Gastroesophageal sphincter (tissue), 4 donors: ENCODE measurements at regions not wholly inside any gene's neighbourhood (a gene's known extent, or its start where the extent isn't known, plus 50 kb on each side); places are given as distances from the start of the nearest gene placed in this dataset.

Source experiments
- ATAC-seq: fragments of 150-250 bp; one replicate; pipeline ENCODE4 v1.9.1; 2016; ENCODE audit warnings: mild to moderate bottlenecking, moderate library complexity
- H3K27ac ChIP-seq, 4 donors: fragments of 200-600 bp; sonication (generic) in 3 of 4; 1 replicate in 3 of 4; 2 replicates in 1 of 4; pipeline ENCODE4 v1.5.1; 2016 to 2019
- H3K27me3 ChIP-seq: fragments of 200-600 bp; sonication (generic); one replicate; pipeline ENCODE4 v1.5.1; 2019
- H3K36me3 ChIP-seq, 2 donors: fragments of 200-600 bp; sonication (generic); one replicate each; pipeline ENCODE4 v1.5.1; 2019; ENCODE audit warnings: control low read depth in 1 of 2
- H3K4me1 ChIP-seq, 3 donors: fragments of 200-600 bp; sonication (generic); 1 replicate in 2 of 3; 2 replicates in 1 of 3; pipeline ENCODE4 v1.5.1; 2016 to 2019; ENCODE audit warnings: control low read depth in 2 of 3
- H3K4me3 ChIP-seq, 2 donors: fragments of 200-600 bp; sonication (generic); one replicate each; pipeline ENCODE4 v1.5.1; 2019; ENCODE audit warnings: mild to moderate bottlenecking in 1 of 2, moderate library complexity in 1 of 2
- H3K9me3 ChIP-seq, 3 donors: fragments of 200-600 bp; sonication (generic); one replicate each; pipeline ENCODE4 v1.5.1; 2017 to 2019; ENCODE audit warnings: control low read depth in 2 of 3
- EP300 ChIP-seq: sonication (generic); formaldehyde crosslinking; IDR thresholded peaks from one replicate; pipeline ENCODE4 v1.6.1; 2017; ENCODE audit warnings: antibody characterized with exemption, mild to moderate bottlenecking
- POLR2A ChIP-seq, 2 donors: fragments of 450-650 bp; IDR thresholded peaks; one replicate each; pipeline ENCODE4 v1.6.1; 2017; ENCODE audit warnings: antibody characterized with exemption in 2 of 2, mild to moderate bottlenecking in 2 of 2, moderate library complexity in 1 of 2
- POLR2AphosphoS5 ChIP-seq: sonication (generic); formaldehyde crosslinking; IDR thresholded peaks from one replicate; pipeline ENCODE4 v1.6.1; 2017; ENCODE audit warnings: antibody characterized with exemption
- WGBS, 2 donors: methylation state at CpG; one replicate each; pipeline ENCODE4 v1.1.5; 2018; ENCODE audit warnings: low coverage in 1 of 2; 5-methylcytosine and 5-hydroxymethylcytosine counted together
- TF ChIP-seq, protein P1 (sequence below), 4 experiments: fragments of 200-600 bp in 2 of 4; fragments of 450-650 bp in 2 of 4; sonication (generic) in 1 of 4; IDR thresholded peaks; one replicate each; pipeline ENCODE4 v1.5.1; 2017 to 2019; ENCODE audit warnings: antibody characterized with exemption in 4 of 4, mild to moderate bottlenecking in 2 of 4, moderate library complexity in 2 of 4

DNA sequence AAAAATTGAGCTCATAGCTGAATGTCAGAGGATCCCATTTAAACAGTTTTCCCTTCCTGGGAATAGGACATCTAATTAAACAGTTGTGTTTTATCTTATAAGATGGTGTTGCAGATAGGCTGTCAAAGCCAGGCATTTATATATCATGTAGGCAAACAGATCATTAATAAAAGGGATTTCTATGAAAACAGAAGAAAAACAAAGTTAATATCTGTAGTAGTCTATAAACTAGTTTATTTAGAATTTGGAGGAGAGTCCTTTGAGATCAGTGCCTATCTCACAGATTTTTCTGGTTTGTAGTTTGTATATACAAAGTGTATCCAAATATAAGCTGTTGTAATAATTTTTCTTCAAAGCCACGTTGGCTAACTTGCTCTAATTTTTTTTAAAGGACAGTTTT, 1738.2 kb upstream of the PIK3C3 start:
- Histone ChIP-seq H3K27me3 (no peaks in the 10 kb centered on the region), H3K4me3 (no peak overlapping the region), H3K36me3 (no peaks in the 10 kb centered on the region), H3K4me1 (peaks cover 0 to 4% (median 0%) of the 10 kb centered on the region in 3 donors), H3K9me3 (no peaks in the 10 kb centered on the region), H3K27ac (no peak overlapping the region)
- ATAC-seq = no peak
- no peak for TF ChIP-seq EP300
- TF ChIP-seq POLR2A (IDR thresholded peaks at IDR 0.05) = no peak
- TF ChIP-seq POLR2AphosphoS5 = no peak
- TF ChIP-seq, protein P1, sequence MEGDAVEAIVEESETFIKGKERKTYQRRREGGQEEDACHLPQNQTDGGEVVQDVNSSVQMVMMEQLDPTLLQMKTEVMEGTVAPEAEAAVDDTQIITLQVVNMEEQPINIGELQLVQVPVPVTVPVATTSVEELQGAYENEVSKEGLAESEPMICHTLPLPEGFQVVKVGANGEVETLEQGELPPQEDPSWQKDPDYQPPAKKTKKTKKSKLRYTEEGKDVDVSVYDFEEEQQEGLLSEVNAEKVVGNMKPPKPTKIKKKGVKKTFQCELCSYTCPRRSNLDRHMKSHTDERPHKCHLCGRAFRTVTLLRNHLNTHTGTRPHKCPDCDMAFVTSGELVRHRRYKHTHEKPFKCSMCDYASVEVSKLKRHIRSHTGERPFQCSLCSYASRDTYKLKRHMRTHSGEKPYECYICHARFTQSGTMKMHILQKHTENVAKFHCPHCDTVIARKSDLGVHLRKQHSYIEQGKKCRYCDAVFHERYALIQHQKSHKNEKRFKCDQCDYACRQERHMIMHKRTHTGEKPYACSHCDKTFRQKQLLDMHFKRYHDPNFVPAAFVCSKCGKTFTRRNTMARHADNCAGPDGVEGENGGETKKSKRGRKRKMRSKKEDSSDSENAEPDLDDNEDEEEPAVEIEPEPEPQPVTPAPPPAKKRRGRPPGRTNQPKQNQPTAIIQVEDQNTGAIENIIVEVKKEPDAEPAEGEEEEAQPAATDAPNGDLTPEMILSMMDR (IDR thresholded peaks at IDR 0.05) = no peak
- 8 to 19% methylated on average over 1 of the region's 1 CpG for WGBS, 2 donors

DNA sequence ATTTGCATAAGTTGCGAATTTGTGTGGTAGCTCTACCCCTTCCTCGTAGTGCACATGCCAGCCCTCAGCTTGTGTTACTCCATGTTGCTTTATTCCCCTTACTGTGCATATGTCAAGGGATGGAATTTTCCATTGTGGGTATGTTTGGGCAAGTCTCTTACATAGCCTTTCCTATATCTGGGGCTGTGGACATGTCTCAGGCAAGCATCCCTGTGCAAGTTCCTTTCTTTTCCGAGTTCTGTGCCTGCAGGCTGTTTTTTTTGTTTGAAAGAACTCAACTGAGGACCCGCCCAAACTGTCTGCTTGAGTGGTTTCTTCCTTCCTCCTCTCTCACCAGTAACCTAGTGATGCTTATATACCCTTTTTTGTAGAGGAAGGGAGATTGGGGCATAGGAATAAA, 1739.1 kb upstream of the PIK3C3 start:
- Histone ChIP-seq H3K4me3 (no peak overlapping the region), H3K36me3 (no peaks in the 10 kb centered on the region), H3K4me1 (no peaks in the 10 kb centered on the region), H3K27ac (no peak overlapping the region), H3K27me3 (no peaks in the 10 kb centered on the region), H3K9me3 (no peaks in the 10 kb centered on the region)
- ATAC-seq = no peak
- WGBS, 2 donors = 56 to 81% methylated on average over 2 to 4 of the region's 4 CpGs
- TF ChIP-seq POLR2A (IDR thresholded peaks at IDR 0.05) = no peak
- TF ChIP-seq, protein P1 (IDR thresholded peaks at IDR 0.05) = no peak
- TF ChIP-seq POLR2AphosphoS5 = no peak
- no peak for TF ChIP-seq EP300

DNA sequence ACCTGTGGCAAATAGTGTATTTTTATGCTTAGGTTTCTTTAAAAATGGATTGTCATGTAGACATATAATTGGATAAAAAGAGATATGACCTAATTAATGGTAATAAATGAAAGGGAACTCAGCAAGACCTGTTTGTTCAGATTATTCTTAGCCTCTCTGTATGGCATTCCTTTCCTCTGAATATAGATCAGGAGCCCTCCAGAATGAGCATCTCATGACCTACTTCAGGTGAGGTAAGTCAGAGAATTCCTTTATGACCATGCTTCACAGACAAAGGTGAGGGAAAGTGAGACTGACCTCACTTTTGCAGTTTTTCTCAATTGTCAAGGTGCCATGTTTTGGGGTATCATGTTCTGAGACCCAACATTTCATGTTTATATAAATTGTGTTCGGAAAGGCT, 1744.3 kb upstream of the PIK3C3 start:
- H3K27me3 ChIP-seq = no peaks in the 10 kb centered on the region
- no peaks in the 10 kb centered on the region for H3K4me1 ChIP-seq
- ATAC-seq = no peak
- 71 to 83% methylated on average over 1 of the region's 1 CpG for WGBS, 2 donors
- H3K9me3 ChIP-seq = no peaks in the 10 kb centered on the region
- no peak for TF ChIP-seq EP300
- no peak for TF ChIP-seq POLR2A (IDR thresholded peaks at IDR 0.05)
- TF ChIP-seq POLR2AphosphoS5 = no peak
- TF ChIP-seq, protein P1 (IDR thresholded peaks at IDR 0.05) = no peak
- no peaks in the 10 kb centered on the region for H3K36me3 ChIP-seq
- H3K27ac ChIP-seq = no peak overlapping the region
- no peak overlapping the region for H3K4me3 ChIP-seq

DNA sequence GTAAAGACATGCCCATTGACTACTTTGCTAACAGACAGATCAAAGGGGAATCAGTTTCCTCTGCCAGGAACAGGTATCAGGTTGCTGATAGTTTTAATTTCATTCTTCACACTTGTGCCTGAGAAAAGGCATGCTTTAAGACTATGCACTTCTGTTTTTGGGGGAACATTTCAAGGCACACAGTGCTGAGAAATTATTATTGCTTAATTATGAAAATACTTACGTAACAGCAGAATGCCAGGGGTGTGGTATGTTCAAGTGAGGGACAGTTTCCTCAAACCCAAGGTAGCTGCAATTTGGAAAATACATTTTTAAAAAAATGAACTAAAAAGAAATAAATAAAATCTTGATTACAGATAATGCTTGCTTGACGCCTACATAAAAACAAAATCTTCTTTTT, 1746.1 kb upstream of the PIK3C3 start:
- WGBS, 2 donors = 40 to 80% methylated on average over 2 of the region's 2 CpGs
- Histone ChIP-seq H3K27me3 (no peaks in the 10 kb centered on the region), H3K27ac (no peak overlapping the region), H3K36me3 (no peaks in the 10 kb centered on the region), H3K4me3 (no peak overlapping the region), H3K9me3 (no peaks in the 10 kb centered on the region), H3K4me1 (no peaks in the 10 kb centered on the region)
- ATAC-seq = no peak
- TF ChIP-seq, protein P1 (IDR thresholded peaks at IDR 0.05) = no peak
- TF ChIP-seq POLR2A (IDR thresholded peaks at IDR 0.05) = no peak
- no peak for TF ChIP-seq POLR2AphosphoS5
- no peak for TF ChIP-seq EP300

DNA sequence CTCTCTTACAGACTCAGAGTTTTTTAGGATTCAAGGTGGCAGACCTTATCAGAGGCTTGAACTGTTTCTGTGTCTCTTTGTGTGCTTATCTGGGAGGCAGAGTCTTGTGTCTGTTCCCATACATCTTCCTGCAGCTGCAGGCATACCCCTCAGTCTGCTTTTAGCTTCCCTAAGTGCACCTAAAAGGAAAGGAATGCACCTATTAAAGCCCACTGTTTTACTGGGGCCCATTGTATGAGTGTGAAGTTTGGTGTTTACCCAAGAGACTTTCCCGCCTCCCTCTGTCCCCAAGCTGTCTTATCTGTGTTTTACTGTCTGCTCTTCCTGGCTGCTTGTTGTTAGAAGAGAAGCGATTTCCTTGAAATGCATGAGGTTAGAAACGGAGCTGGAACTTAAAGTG, 1757.3 kb upstream of the PIK3C3 start:
- TF ChIP-seq POLR2A (IDR thresholded peaks at IDR 0.05) (no peak), POLR2AphosphoS5 (no peak), EP300 (no peak)
- TF ChIP-seq, protein P1 (IDR thresholded peaks at IDR 0.05) = no peak
- H3K27me3 ChIP-seq = no peaks in the 10 kb centered on the region
- 59 to 71% methylated on average over 2 to 3 of the region's 3 CpGs for WGBS, 2 donors
- no peaks in the 10 kb centered on the region for H3K4me1 ChIP-seq
- H3K9me3 ChIP-seq = no peaks in the 10 kb centered on the region
- H3K4me3 ChIP-seq = no peak overlapping the region
- no peak for ATAC-seq
- no peak overlapping the region for H3K27ac ChIP-seq
- H3K36me3 ChIP-seq = no peaks in the 10 kb centered on the region
